ENCODE measurements at regions not wholly inside any gene's neighbourhood (a gene's known extent, or its start where the extent isn't known, plus 50 kb on each side); places are given as distances from the start of the nearest gene placed in this dataset.

GRCh38 chrX:33465137-33465536 is 253.8 kb upstream of the DMD start:
- DNase-seq (ENCODE audit: low read depth): no peak
- TF ChIP-seq, protein P1, sequence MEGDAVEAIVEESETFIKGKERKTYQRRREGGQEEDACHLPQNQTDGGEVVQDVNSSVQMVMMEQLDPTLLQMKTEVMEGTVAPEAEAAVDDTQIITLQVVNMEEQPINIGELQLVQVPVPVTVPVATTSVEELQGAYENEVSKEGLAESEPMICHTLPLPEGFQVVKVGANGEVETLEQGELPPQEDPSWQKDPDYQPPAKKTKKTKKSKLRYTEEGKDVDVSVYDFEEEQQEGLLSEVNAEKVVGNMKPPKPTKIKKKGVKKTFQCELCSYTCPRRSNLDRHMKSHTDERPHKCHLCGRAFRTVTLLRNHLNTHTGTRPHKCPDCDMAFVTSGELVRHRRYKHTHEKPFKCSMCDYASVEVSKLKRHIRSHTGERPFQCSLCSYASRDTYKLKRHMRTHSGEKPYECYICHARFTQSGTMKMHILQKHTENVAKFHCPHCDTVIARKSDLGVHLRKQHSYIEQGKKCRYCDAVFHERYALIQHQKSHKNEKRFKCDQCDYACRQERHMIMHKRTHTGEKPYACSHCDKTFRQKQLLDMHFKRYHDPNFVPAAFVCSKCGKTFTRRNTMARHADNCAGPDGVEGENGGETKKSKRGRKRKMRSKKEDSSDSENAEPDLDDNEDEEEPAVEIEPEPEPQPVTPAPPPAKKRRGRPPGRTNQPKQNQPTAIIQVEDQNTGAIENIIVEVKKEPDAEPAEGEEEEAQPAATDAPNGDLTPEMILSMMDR (IDR thresholded peaks at IDR 0.05; ENCODE audit: insufficient read depth, low read depth, low read length): no peak
- H3K4me3 ChIP-seq (ENCODE audit: low read depth, low read length): no peak overlapping the region

DNA sequence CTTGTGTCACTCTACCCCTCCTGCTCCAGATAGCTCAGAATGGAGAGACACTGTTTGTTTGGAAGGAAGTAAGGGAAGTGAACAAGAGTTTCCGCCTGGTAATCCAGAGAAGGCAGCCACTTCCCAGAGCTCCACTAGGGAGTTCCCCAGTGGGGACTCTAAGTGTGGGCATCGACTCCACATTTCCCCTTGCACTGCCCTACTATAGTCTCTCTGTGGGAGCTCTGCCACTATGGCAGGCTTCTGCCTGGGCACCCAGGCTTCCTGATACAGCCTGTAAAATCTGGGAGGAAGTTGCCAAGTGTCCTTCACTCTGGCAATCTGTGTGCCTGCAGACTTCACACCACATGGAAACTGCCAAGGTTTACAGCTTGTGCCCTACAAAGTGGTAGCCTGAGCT is 245.8 kb upstream of the DMD start:
- TF ChIP-seq, protein P1 (IDR thresholded peaks at IDR 0.05; ENCODE audit: insufficient read depth, low read depth, low read length): no peak
- H3K4me3 ChIP-seq (ENCODE audit: low read depth, low read length): no peak overlapping the region
- DNase-seq (ENCODE audit: low read depth): no peak

DNA sequence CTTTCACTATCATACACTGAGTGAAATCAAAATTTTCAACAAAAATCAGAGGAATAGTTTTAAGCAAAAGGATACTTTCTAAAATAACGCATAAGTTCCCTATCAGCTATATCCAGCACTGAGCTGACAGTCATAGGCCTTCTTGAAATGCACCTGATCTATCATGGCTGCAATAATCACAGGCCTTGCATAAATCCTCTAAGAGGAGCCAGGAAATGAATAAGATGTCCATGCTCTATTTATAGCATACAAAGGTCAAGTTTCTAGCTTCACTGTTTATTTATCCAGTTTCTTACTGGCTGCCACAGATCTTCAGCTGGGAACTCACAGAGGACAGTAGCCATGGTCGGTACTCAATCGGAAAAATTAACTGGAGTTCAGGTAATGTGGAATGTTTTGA is 235.9 kb upstream of the DMD start:
- H3K4me3 ChIP-seq (ENCODE audit: low read depth, low read length): no peak overlapping the region
- DNase-seq (ENCODE audit: low read depth): no peak
- TF ChIP-seq, protein P1 (IDR thresholded peaks at IDR 0.05; ENCODE audit: insufficient read depth, low read depth, low read length): no peak

- no peak overlapping the region for H3K4me3 ChIP-seq (ENCODE audit: low read depth, low read length)
- TF ChIP-seq, protein P1 (IDR thresholded peaks at IDR 0.05; ENCODE audit: insufficient read depth, low read depth, low read length): peak; percentile 70
- DNase-seq (ENCODE audit: low read depth): peak; percentile 33
Observed at GRCh38 chrX:33434256-33435092, 223.1 kb upstream of the DMD start.

DNA sequence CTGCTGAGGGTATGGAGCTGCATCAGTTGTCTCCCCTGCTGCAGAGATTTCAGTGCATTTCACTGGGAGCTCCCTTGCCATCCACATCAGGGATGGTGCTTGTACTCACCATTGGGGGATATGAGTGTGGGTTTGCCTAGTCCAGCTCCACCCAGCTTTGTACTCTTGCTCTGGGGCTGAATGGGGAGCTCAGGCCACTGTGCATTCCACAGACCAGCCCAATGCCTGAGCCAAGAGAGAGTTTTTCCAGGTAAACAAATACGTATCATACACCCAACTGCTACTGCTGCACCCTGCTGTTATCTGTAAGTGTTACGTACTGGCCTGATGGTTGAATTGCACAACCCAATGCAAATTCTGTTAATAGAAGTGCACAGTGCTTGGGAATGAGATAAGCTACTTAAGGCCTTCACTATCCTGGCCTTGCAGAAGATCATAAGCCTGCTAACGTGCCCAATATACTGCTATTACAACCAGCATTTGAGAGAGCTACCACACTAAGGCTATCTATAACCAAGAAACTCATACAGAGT is 205.0 kb upstream of the DMD start:
- no peak for DNase-seq (ENCODE audit: low read depth)
- no peak overlapping the region for H3K4me3 ChIP-seq (ENCODE audit: low read depth, low read length)
- TF ChIP-seq, protein P1 (IDR thresholded peaks at IDR 0.05; ENCODE audit: insufficient read depth, low read depth, low read length): no peak

DNA sequence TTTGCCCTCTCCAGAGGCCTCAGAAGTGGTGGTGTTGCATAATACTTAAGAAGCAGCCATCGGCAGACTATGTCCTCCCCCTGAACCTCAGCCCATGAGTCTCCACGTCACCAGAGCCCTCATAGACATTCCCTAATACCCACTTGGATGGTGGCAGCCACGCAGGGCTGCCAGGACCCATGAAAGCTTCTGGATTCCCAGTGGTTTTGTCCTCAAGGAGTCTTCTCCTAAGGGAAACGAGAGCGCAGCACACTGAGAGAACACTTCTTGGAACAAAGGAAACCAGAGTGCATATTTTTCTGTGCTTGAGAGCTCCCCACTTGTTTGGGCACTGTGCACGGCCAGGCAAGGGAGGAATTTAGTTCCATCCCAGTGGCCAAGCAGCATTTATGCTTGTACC is 204.1 kb upstream of the DMD start:
- no peak overlapping the region for H3K4me3 ChIP-seq (ENCODE audit: low read depth, low read length)
- DNase-seq (ENCODE audit: low read depth): no peak
- TF ChIP-seq, protein P1 (IDR thresholded peaks at IDR 0.05; ENCODE audit: insufficient read depth, low read depth, low read length): no peak
